IMR-90 (cell line): ENCODE measurements at regions not wholly inside any gene's neighbourhood (a gene's known extent, or its start where the extent isn't known, plus 50 kb on each side); places are given as distances from the start of the nearest gene placed in this dataset.

Experiments
- ATAC-seq: fragments of 200-7000 bp; cut with Tn5 transposase; 2 replicates; pipeline ENCODE4 v1.9.1; 2020; ENCODE audit warnings: low read depth, mild to moderate bottlenecking, moderate library complexity
- BruUV-seq: library from RNA; stranded (reverse); fragments of 400-500 nt; replicated peaks from 2 replicates; lab custom pipeline; 2021; lab: Mats Ljungman, UMichigan
- CTCF ChIA-PET: fragments of 300-600 bp; formaldehyde crosslinking; extraction: SDS; loops from one replicate; lab custom pipeline; 2021; ENCODE audit warnings: antibody characterized with exemption; lab: Yijun Ruan, JAX
- POLR2A ChIA-PET: fragments of 300-600 bp; sonication (Branson Sonifier 250); formaldehyde crosslinking; loops from one replicate; lab custom pipeline; 2022; ENCODE audit warnings: antibody characterized with exemption; ENCODE audit not compliant: unreplicated experiment; lab: Charles Lee
- DNase-seq: peaks from one replicate; pipeline ENCODE4 v3.0.0; 2013
- H2AFZ ChIP-seq: replicated peaks from 2 replicates; pipeline ENCODE3; 2013; ENCODE audit warnings: low read length, mild to moderate bottlenecking; ENCODE audit not compliant: poor library complexity
- H2AK5ac ChIP-seq: 2 replicates; pipeline ENCODE4 v1.6.1; 2013; ENCODE audit warnings: low read depth, low read length, inconsistent platforms
- H2AK9ac ChIP-seq: replicated peaks from 2 replicates; pipeline ENCODE3; 2013; ENCODE audit warnings: mild to moderate bottlenecking, low read depth, low read length, moderate library complexity; ENCODE audit not compliant: poor library complexity
- H2BK120ac ChIP-seq: 2 replicates; pipeline ENCODE4 v1.6.1; 2013; ENCODE audit warnings: low read depth, low read length, inconsistent platforms
- H2BK15ac ChIP-seq: 3 replicates; pipeline ENCODE4 v1.6.1; 2013; ENCODE audit warnings: low read depth, low read length, inconsistent platforms
- H2BK20ac ChIP-seq: 2 replicates; pipeline ENCODE4 v1.6.1; 2013; ENCODE audit warnings: low read depth, mild to moderate bottlenecking, inconsistent platforms, low read length, moderate library complexity
- H2BK5ac ChIP-seq: 2 replicates; pipeline ENCODE4 v1.6.1; 2013; ENCODE audit warnings: mild to moderate bottlenecking, low read depth, low read length, inconsistent platforms; ENCODE audit not compliant: poor library complexity, severe bottlenecking
- H3K14ac ChIP-seq: replicated peaks from 2 replicates; pipeline ENCODE4 v1.6.1; 2013; ENCODE audit warnings: low read depth, low read length, inconsistent platforms
- H3K18ac ChIP-seq: 2 replicates; pipeline ENCODE4 v1.6.1; 2013; ENCODE audit warnings: low read depth, low read length, control low read depth
- H3K23ac ChIP-seq: 2 replicates; pipeline ENCODE4 v1.6.1; 2013; ENCODE audit warnings: low read depth, low read length, inconsistent platforms
- H3K27ac ChIP-seq: 2 replicates; pipeline ENCODE4 v1.5.1; 2013; ENCODE audit warnings: mild to moderate bottlenecking, control low read depth, low read length; ENCODE audit not compliant: insufficient read depth
- H3K27me3 ChIP-seq: 2 replicates; pipeline ENCODE4 v1.6.1; 2013; ENCODE audit warnings: low read length; ENCODE audit not compliant: control insufficient read depth, insufficient read depth
- H3K36me3 ChIP-seq: 2 replicates; pipeline ENCODE4 v1.6.1; 2013; ENCODE audit warnings: low read length, mixed read lengths; ENCODE audit not compliant: control insufficient read depth, insufficient read depth
- H3K4ac ChIP-seq: 2 replicates; pipeline ENCODE4 v1.6.1; 2013; ENCODE audit warnings: low read depth, low read length, inconsistent platforms
- H3K4me1 ChIP-seq: 2 replicates; pipeline ENCODE4 v1.6.1; 2013; ENCODE audit warnings: low read length, mixed read lengths; ENCODE audit not compliant: control insufficient read depth, insufficient read depth
- H3K4me2 ChIP-seq: 2 replicates; pipeline ENCODE4 v1.6.1; 2013; ENCODE audit warnings: low read depth, mild to moderate bottlenecking, control low read depth, low read length, moderate library complexity
- H3K4me3 ChIP-seq: 2 replicates; pipeline ENCODE4 v1.5.1; 2013; ENCODE audit warnings: low read depth, mild to moderate bottlenecking, control low read depth, low read length, moderate library complexity; ENCODE audit not compliant: insufficient read depth
- H3K56ac ChIP-seq: 2 replicates; pipeline ENCODE4 v1.6.1; 2013; ENCODE audit warnings: low read length, inconsistent platforms; ENCODE audit not compliant: insufficient read depth; ENCODE audit errors: extremely low read depth
- H3K79me1 ChIP-seq, 2 experiments: 2 replicates each; pipeline ENCODE4 v1.6.1; 2013; ENCODE audit warnings: low read length in 2 of 2, inconsistent platforms in 1 of 2, low read depth in 1 of 2
- H3K9ac ChIP-seq: 2 replicates; pipeline ENCODE4 v1.6.1; 2013; ENCODE audit warnings: low read depth, low read length, control low read depth
- H3K9me1 ChIP-seq: 2 replicates; pipeline ENCODE4 v1.6.1; 2013; ENCODE audit warnings: low read length, inconsistent platforms; ENCODE audit not compliant: insufficient read depth
- H3K9me3 ChIP-seq: 2 replicates; pipeline ENCODE4 v1.6.1; 2013; ENCODE audit warnings: low read length; ENCODE audit not compliant: control insufficient read depth, insufficient read depth
- H4K20me1 ChIP-seq: 2 replicates; pipeline ENCODE4 v1.6.1; 2013; ENCODE audit warnings: low read length, inconsistent platforms; ENCODE audit not compliant: insufficient read depth
- H4K5ac ChIP-seq: 2 replicates; pipeline ENCODE4 v1.6.1; 2013; ENCODE audit warnings: mild to moderate bottlenecking, low read depth, low read length, control low read depth
- H4K8ac ChIP-seq, 2 experiments: 2 replicates each; pipeline ENCODE4 v1.6.1; 2013; ENCODE audit warnings: low read depth in 2 of 2, low read length in 2 of 2, control low read depth in 1 of 2, inconsistent platforms in 1 of 2
- H4K91ac ChIP-seq: 2 replicates; pipeline ENCODE4 v1.6.1; 2013; ENCODE audit warnings: low read depth, low read length, inconsistent platforms; ENCODE audit not compliant: insufficient read depth
- BHLHE40 ChIP-seq: fragments of 150-350 bp; IDR thresholded peaks from 2 replicates; pipeline ENCODE4 v1.6.1; 2016; ENCODE audit warnings: mild to moderate bottlenecking, low read depth, low read length
- CEBPB ChIP-seq: IDR thresholded peaks from 2 replicates; pipeline ENCODE4 v1.6.1; 2012; ENCODE audit warnings: low read depth, low read length, improper control_type of control experiment
- CTCF ChIP-seq: conservative IDR thresholded peaks from 2 replicates; pipeline ENCODE4 v1.5.1; 2012; ENCODE audit warnings: mild to moderate bottlenecking, low read depth, low read length, improper control_type of control experiment
- ELK1 ChIP-seq: fragments of 150-350 bp; IDR thresholded peaks from 2 replicates; pipeline ENCODE4 v1.6.1; 2016; ENCODE audit warnings: low read depth, mild to moderate bottlenecking, low read length, moderate library complexity, borderline replicate concordance
- FOS ChIP-seq: fragments of 150-350 bp; IDR thresholded peaks from 2 replicates; pipeline ENCODE4 v1.6.1; 2016; ENCODE audit warnings: low read depth, low read length
- POLR2A ChIP-seq: IDR thresholded peaks from 2 replicates; pipeline ENCODE4 v1.6.1; 2012; ENCODE audit warnings: mild to moderate bottlenecking, low read depth, low read length
- RAD21 ChIP-seq: IDR thresholded peaks from 2 replicates; pipeline ENCODE4 v1.6.1; 2012; ENCODE audit warnings: low read length, improper control_type of control experiment
- RFX5 ChIP-seq: IDR thresholded peaks from 2 replicates; pipeline ENCODE4 v1.8.0; 2012; ENCODE audit warnings: low read depth, mild to moderate bottlenecking, low read length, moderate library complexity
- WGBS, 2 experiments: methylation state at CpG; one replicate each; pipeline versions ENCODE4 v1.1.5 to v1.1.7; 2013; ENCODE audit warnings: missing lambda C conversion rate in 2 of 2; ENCODE audit not compliant: insufficient read length in 1 of 2; ENCODE audit errors: extremely low coverage in 2 of 2; 5-methylcytosine and 5-hydroxymethylcytosine counted together
- dilution Hi-C: fragments of 300-500 bp; cut with HindIII; formaldehyde crosslinking; loops from one replicate; pipeline ENCODE4 v1.14.3; 2018; ENCODE audit warnings: low sequenced_read_pairs; ENCODE audit not compliant: unreplicated experiment
- in situ Hi-C: fragments of 300-500 bp; cut with MboI; formaldehyde crosslinking; loops from 3 replicates; pipeline ENCODE4 v1.14.3; 2019; ENCODE audit warnings: low sequenced_read_pairs, inconsistent platforms, mixed read lengths
- intact Hi-C: fragments of 100-400 bp; cut with micrococcal nuclease; formaldehyde crosslinking; loops from 2 replicates; pipeline ENCODE4 v1.10.0; 2022

- Histone ChIP-seq H2BK15ac (no peak overlapping the region), H3K18ac (no peak overlapping the region), H2BK20ac (no peak overlapping the region), H3K23ac (no peak overlapping the region), H2BK120ac (no peak overlapping the region), H3K56ac (no peak overlapping the region), H4K5ac (no peak overlapping the region), H2AFZ (no peak overlapping the region), H2BK5ac (no peak overlapping the region), H3K27ac (no peak overlapping the region), H3K14ac (no peak overlapping the region), H4K8ac (no peak overlapping the region), H3K9me3 (peaks cover 2% of the 10 kb centered on the region; the same call in 1 of the 2 replicates), H3K9ac (no peak overlapping the region), H3K36me3 (no peaks in the 10 kb centered on the region), H3K4ac (no peak overlapping the region), H3K27me3 (no peaks in the 10 kb centered on the region), H3K79me1 (no peaks in the 10 kb centered on the region), H4K91ac (no peak overlapping the region), H3K9me1 (no peaks in the 10 kb centered on the region), H3K4me1 (no peaks in the 10 kb centered on the region), H3K4me2 (no peak overlapping the region), H4K20me1 (no peaks in the 10 kb centered on the region), H2AK9ac (no peak overlapping the region), H2AK5ac (no peak overlapping the region), H3K4me3 (no peak overlapping the region)
- ATAC-seq (no peak), DNase-seq (no peak)
- POLR2A ChIA-PET = no interaction called here
- no TSS peak for BruUV-seq
- TF ChIP-seq RAD21 (no peak), RFX5 (no peak), CTCF (no peak), CEBPB (no peak), POLR2A (no peak), ELK1 (no peak), FOS (no peak), BHLHE40 (no peak)
- CTCF ChIA-PET = no interaction called here
- dilution Hi-C loops = no loop called here
- intact Hi-C loops = no loop called here
- in situ Hi-C loops = no loop called here
- 17% methylated on average over 1 of the region's 6 CpGs; no CpG with 5 or more reads in 1 of the 2 experiments for WGBS, 2 experiments
Observed at GRCh38 chr21:20020026-20020425, 978.2 kb upstream of the NCAM2 start.
